HepG2 (cell line): ENCODE measurements at regions not wholly inside any gene's neighbourhood (a gene's known extent, or its start where the extent isn't known, plus 50 kb on each side); places are given as distances from the start of the nearest gene placed in this dataset.

Source experiments
- ATAC-seq: fragments of 200-7000 bp; cut with Tn5 transposase; 3 replicates; pipeline ENCODE4 v1.9.1; 2020; ENCODE audit warnings: mild to moderate bottlenecking, moderate library complexity
- BruUV-seq: library from RNA; stranded (reverse); fragments of 400-500 nt; replicated peaks from 2 replicates; lab custom pipeline; 2021; lab: Mats Ljungman, UMichigan
- CTCF ChIA-PET: fragments of 300-600 bp; formaldehyde crosslinking; extraction: SDS; loops from one replicate; lab custom pipeline; 2021; ENCODE audit warnings: low total read pairs, inconsistent platforms, low intra/inter-chr PET ratio; lab: Yijun Ruan, JAX
- POLR2A ChIA-PET: fragments of 350-600 bp; sonication (Branson Sonifier 250); formaldehyde crosslinking; loops from one replicate; lab custom pipeline; 2020; ENCODE audit warnings: antibody characterized with exemption, inconsistent platforms; lab: Yijun Ruan, JAX
- DNase-seq: peaks from one replicate; pipeline ENCODE4 v3.0.0-alpha.2; 2015; ENCODE audit warnings: low spot score
- FAIRE-seq: peaks from 3 replicates; lab custom pipeline; 2011; peaks lifted over from hg19 to GRCh38; lab: Jason Lieb, UNC
- H2AFZ ChIP-seq: one replicate; pipeline ENCODE4 v1.6.1; 2011; ENCODE audit warnings: low read length, inconsistent platforms
- H3K27ac ChIP-seq: fragments of 300-600 bp; 3 replicates; pipeline ENCODE4 v1.8.0; 2011; ENCODE audit warnings: mixed run types, mild to moderate bottlenecking, mixed read lengths, low read length, inconsistent platforms; ENCODE audit not compliant: insufficient read depth; ENCODE audit errors: extremely low read length
- H3K27me3 ChIP-seq, 2 experiments: fragments of 200-600 bp in 1 of 2; 2 replicates in 1 of 2; 3 replicates in 1 of 2; pipeline versions ENCODE4 v1.6.0 to v1.8.0; 2011; ENCODE audit warnings: low read length in 2 of 2, mild to moderate bottlenecking in 2 of 2, moderate library complexity in 2 of 2, inconsistent platforms in 1 of 2; ENCODE audit not compliant: insufficient read depth in 2 of 2, control insufficient read depth in 1 of 2
- H3K36me3 ChIP-seq, 2 experiments: fragments of 200-600 bp in 1 of 2; replicated peaks in 1 of 2; 2 replicates in 1 of 2; 3 replicates in 1 of 2; pipeline versions ENCODE4 v1.5.1 to v1.8.0; 2011; ENCODE audit warnings: low read length in 2 of 2, inconsistent platforms in 1 of 2; ENCODE audit not compliant: insufficient read depth in 2 of 2, control insufficient read depth in 1 of 2
- H3K4me1 ChIP-seq: 2 replicates; pipeline ENCODE4 v1.5.1; 2012; ENCODE audit warnings: low read length, inconsistent platforms; ENCODE audit not compliant: insufficient read depth
- H3K4me2 ChIP-seq: 2 replicates; pipeline ENCODE4 v1.6.0; 2011; ENCODE audit warnings: low read depth, low read length, inconsistent platforms
- H3K4me3 ChIP-seq, 3 experiments: fragments of 200-600 bp in 1 of 3; sonication (generic), shearing (Covaris generic) in 1 of 3; replicated peaks in 1 of 3; 2 replicates each; pipeline ENCODE4 v1.5.1; 2011 to 2016; ENCODE audit warnings: low read length in 3 of 3, inconsistent platforms in 2 of 3, low read depth in 2 of 3, mild to moderate bottlenecking in 2 of 3, control low read depth in 1 of 3, mixed read lengths in 1 of 3; ENCODE audit not compliant: insufficient read depth in 1 of 3
- H3K79me2 ChIP-seq: one replicate; pipeline ENCODE4 v1.6.1; 2011; ENCODE audit warnings: low read length, inconsistent platforms; ENCODE audit not compliant: insufficient read depth
- H3K9ac ChIP-seq: 2 replicates; pipeline ENCODE4 v1.6.0; 2011; ENCODE audit warnings: mild to moderate bottlenecking, low read depth, low read length, inconsistent platforms; ENCODE audit not compliant: insufficient read depth
- H3K9me3 ChIP-seq: 2 replicates; pipeline ENCODE4 v1.5.1; 2012; ENCODE audit warnings: mild to moderate bottlenecking, low read length
- H4K20me1 ChIP-seq: 2 replicates; pipeline ENCODE4 v1.6.0; 2011; ENCODE audit warnings: inconsistent platforms, mild to moderate bottlenecking, low read length, moderate library complexity; ENCODE audit not compliant: insufficient read depth
- GTF3A ChIP-seq: sonication (generic); formaldehyde crosslinking; conservative IDR thresholded peaks from 2 replicates; pipeline ENCODE4 v1.4.0; 2020; ENCODE audit warnings: mild to moderate bottlenecking, missing genetic modification reagents
- HNF4G ChIP-seq, 2 experiments: sonication (generic) in 1 of 2; formaldehyde crosslinking in 1 of 2; IDR thresholded peaks; 2 replicates each; pipeline versions ENCODE4 v1.4.0 to v1.6.1; 2011 to 2020; ENCODE audit warnings: borderline replicate concordance in 2 of 2, low read depth in 2 of 2, mild to moderate bottlenecking in 2 of 2, low read length in 1 of 2, missing genetic modification reagents in 1 of 2, moderate library complexity in 1 of 2
- HNRNPK ChIP-seq: fragments of 200-400 bp; formaldehyde crosslinking; IDR thresholded peaks from 2 replicates; pipeline ENCODE4 v1.6.1; 2018; ENCODE audit warnings: low read length, low read depth, moderate library complexity, mild to moderate bottlenecking; ENCODE audit not compliant: poor library complexity, severe bottlenecking
- KLF16 ChIP-seq, 2 experiments: sonication (generic) in 1 of 2; formaldehyde crosslinking in 1 of 2; IDR thresholded peaks; 2 replicates each; pipeline versions ENCODE4 v1.6.1 to v1.8.0; 2016 to 2023; ENCODE audit warnings: missing genetic modification reagents in 2 of 2, missing compliant biosample characterization in 1 of 2
- MXD4 ChIP-seq: IDR thresholded peaks from 2 replicates; pipeline ENCODE4 v1.6.1; 2016; ENCODE audit warnings: mild to moderate bottlenecking, missing biosample characterization, missing genetic modification reagents
- NR2F2 ChIP-seq: IDR thresholded peaks from 2 replicates; pipeline ENCODE4 v1.6.1; 2012; ENCODE audit warnings: low read depth, inconsistent platforms, borderline replicate concordance
- PHF8 ChIP-seq: sonication (generic); formaldehyde crosslinking; IDR thresholded peaks from 2 replicates; pipeline ENCODE4 v1.5.0; 2020; ENCODE audit warnings: missing genetic modification reagents
- POLR2A ChIP-seq, 2 experiments: IDR thresholded peaks; 2 replicates each; pipeline ENCODE4 v1.6.1; 2011; ENCODE audit warnings: low read depth in 2 of 2, low read length in 2 of 2, mild to moderate bottlenecking in 1 of 2, moderate library complexity in 1 of 2; ENCODE audit not compliant: insufficient read depth in 1 of 2
- RORA ChIP-seq: sonication (generic); formaldehyde crosslinking; IDR thresholded peaks from 2 replicates; pipeline ENCODE4 v1.5.0; 2020; ENCODE audit warnings: mild to moderate bottlenecking, missing genetic modification reagents, moderate library complexity
- SRF ChIP-seq: IDR thresholded peaks from 2 replicates; pipeline ENCODE4 v1.6.1; 2011; ENCODE audit warnings: mild to moderate bottlenecking, low read depth, low read length, moderate library complexity
- ZNF343 ChIP-seq: sonication (generic); formaldehyde crosslinking; IDR thresholded peaks from 2 replicates; pipeline ENCODE4 v1.4.0; 2020; ENCODE audit warnings: mild to moderate bottlenecking, missing genetic modification reagents
- ZNF350 ChIP-seq: sonication (generic); formaldehyde crosslinking; IDR thresholded peaks from 2 replicates; pipeline ENCODE4 v1.4.0; 2020; ENCODE audit warnings: mild to moderate bottlenecking, low read depth, missing genetic modification reagents, borderline replicate concordance
- ZUFSP ChIP-seq: sonication (generic); formaldehyde crosslinking; IDR thresholded peaks from 2 replicates; pipeline ENCODE4 v1.9.0; 2021; ENCODE audit warnings: missing genetic modification reagents, mild to moderate bottlenecking, borderline replicate concordance
- WGBS: methylation state at CpG from one replicate; pipeline ENCODE4 v1.1.6; 2017; ENCODE audit warnings: low lambda C conversion rate; 5-methylcytosine and 5-hydroxymethylcytosine counted together
- in situ Hi-C: cut with HindIII; loops from 2 replicates; pipeline ENCODE4 v1.10.0; 2017; ENCODE audit warnings: low pct_unique_long_range_greater_than_20kb; ENCODE audit not compliant: extremely low pct_ligation_motif_present
- intact Hi-C: fragments of 100-400 bp; cut with micrococcal nuclease; formaldehyde crosslinking; loops from one replicate; pipeline ENCODE4 v1.10.0; 2022; ENCODE audit not compliant: unreplicated experiment

DNA sequence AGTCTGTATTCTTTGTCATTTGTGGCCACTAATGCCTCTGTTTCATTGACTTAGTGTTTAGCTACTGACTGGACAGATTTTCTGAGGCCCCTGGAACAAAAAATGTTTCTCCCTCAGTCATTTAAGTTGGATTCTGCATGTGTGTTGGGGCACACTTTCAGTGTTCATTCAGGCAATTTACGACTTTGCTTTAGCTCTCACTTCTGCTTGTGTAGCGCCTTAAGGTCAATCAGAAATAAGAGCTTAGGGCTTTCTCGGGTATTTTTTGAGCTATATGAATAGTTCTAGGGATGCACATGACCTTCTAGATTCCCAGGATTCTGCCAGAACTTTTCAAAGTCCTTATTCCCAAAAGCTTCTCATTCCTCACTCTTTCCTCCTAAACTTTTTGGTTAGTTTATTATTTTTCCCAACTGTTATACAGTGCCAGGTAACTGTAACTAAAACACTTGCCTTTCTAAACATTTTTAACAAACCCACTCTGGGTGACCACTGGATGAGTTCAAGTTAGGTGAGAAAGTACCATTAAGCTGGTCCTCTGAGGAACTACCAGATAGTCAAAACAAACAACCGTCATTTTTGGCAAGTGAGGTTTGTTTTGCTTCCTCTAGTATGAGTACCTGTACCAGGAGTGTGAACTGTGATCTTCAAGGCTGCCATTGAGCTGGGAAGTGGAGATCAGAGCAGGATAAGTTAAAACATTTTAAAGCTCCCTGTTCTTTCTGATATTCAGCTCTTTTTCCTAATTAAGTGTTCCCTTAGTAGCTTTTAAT is 571.3 kb upstream of the TLE4 start:
- in situ Hi-C loops: no loop called here
- FAIRE-seq: no peak

More for the DNA sequence above, 571.3 kb upstream of the TLE4 start:
- Histone ChIP-seq H3K9ac (no peak overlapping the region), H3K4me1 (no peaks in the 10 kb centered on the region), H2AFZ (no peak overlapping the region), H4K20me1 (no peaks in the 10 kb centered on the region), H3K27ac (no peak overlapping the region), H3K27me3 (no peaks in the 10 kb centered on the region), H3K4me2 (no peak overlapping the region), H3K36me3 (no peaks in the 10 kb centered on the region), H3K9me3 (no peaks in the 10 kb centered on the region), H3K4me3 (no peak overlapping the region), H3K79me2 (no peaks in the 10 kb centered on the region)
- no TSS peak for BruUV-seq
- intact Hi-C loops: no loop called here
- TF ChIP-seq HNRNPK: no peak
- TF ChIP-seq HNF4G (IDR thresholded peaks at IDR 0.05; ENCODE audit: borderline replicate concordance, low read depth, low read length): no peak
- TF ChIP-seq HNF4G (CRISPR knock-in tag; IDR thresholded peaks at IDR 0.05; ENCODE audit: borderline replicate concordance, low read depth): no peak
- TF ChIP-seq ZUFSP (CRISPR knock-in tag): no peak
- TF ChIP-seq ZNF350 (CRISPR knock-in tag): no peak
- TF ChIP-seq GTF3A (CRISPR knock-in tag): no peak
- no peak for TF ChIP-seq MXD4
- no peak for TF ChIP-seq SRF
- TF ChIP-seq RORA: no peak
- TF ChIP-seq POLR2A (IDR thresholded peaks at IDR 0.05; ENCODE audit: insufficient read depth in 1 of 2, low read depth in 2 of 2, low read length in 2 of 2): no peak
- no peak for TF ChIP-seq PHF8 (CRISPR knock-in tag)
- no peak for TF ChIP-seq ZNF343 (CRISPR knock-in tag)
- no peak for TF ChIP-seq NR2F2
- TF ChIP-seq KLF16 (CRISPR knock-in tag; IDR thresholded peaks at IDR 0.05): no peak
- 2% methylated on average over 4 of the region's 4 CpGs for WGBS
- POLR2A ChIA-PET: no interaction called here
- no peak for DNase-seq
- ATAC-seq: no peak
- CTCF ChIA-PET: no interaction called here
